H9 (cell line): ENCODE measurements at regions not wholly inside any gene's neighbourhood (a gene's known extent, or its start where the extent isn't known, plus 50 kb on each side); places are given as distances from the start of the nearest gene placed in this dataset.

Experiments
- DNase-seq: peaks from one replicate; pipeline ENCODE4 v3.0.0-alpha.2; 2017
- H2AFZ ChIP-seq: one replicate; pipeline ENCODE4 v1.6.1; 2013; ENCODE audit warnings: mild to moderate bottlenecking, low read length, control low read depth, moderate library complexity
- H2AK5ac ChIP-seq: 2 replicates; pipeline ENCODE4 v1.6.1; 2013; ENCODE audit warnings: low read length, control low read depth, mixed read lengths; ENCODE audit not compliant: insufficient read length
- H2BK120ac ChIP-seq: one replicate; pipeline ENCODE4 v1.6.1; 2013; ENCODE audit warnings: low read depth, mild to moderate bottlenecking, low read length, control low read depth, inconsistent platforms; ENCODE audit not compliant: poor library complexity, severe bottlenecking
- H2BK12ac ChIP-seq: 2 replicates; pipeline ENCODE4 v1.6.1; 2013; ENCODE audit warnings: low read length, control low read depth, mixed read lengths, low read depth; ENCODE audit not compliant: insufficient read length
- H2BK15ac ChIP-seq: 2 replicates; pipeline ENCODE4 v1.6.1; 2013; ENCODE audit warnings: low read depth, low read length, control low read depth
- H2BK20ac ChIP-seq: one replicate; pipeline ENCODE4 v1.6.1; 2013; ENCODE audit warnings: low read depth, mild to moderate bottlenecking, low read length, control low read depth, inconsistent platforms; ENCODE audit not compliant: poor library complexity, severe bottlenecking
- H2BK5ac ChIP-seq: 2 replicates; pipeline ENCODE4 v1.6.1; 2013; ENCODE audit warnings: low read length, control low read depth, mixed read lengths; ENCODE audit not compliant: insufficient read length
- H3K14ac ChIP-seq: 2 replicates; pipeline ENCODE4 v1.6.1; 2013; ENCODE audit warnings: low read length, control low read depth; ENCODE audit not compliant: insufficient read depth
- H3K18ac ChIP-seq: 2 replicates; pipeline ENCODE4 v1.6.1; 2013; ENCODE audit warnings: low read depth, mild to moderate bottlenecking, mixed read lengths, low read length, control low read depth; ENCODE audit not compliant: insufficient read length
- H3K23ac ChIP-seq: 2 replicates; pipeline ENCODE4 v1.6.1; 2013; ENCODE audit warnings: low read length, control low read depth, mixed read lengths, low read depth; ENCODE audit not compliant: insufficient read length
- H3K23me2 ChIP-seq: 2 replicates; pipeline ENCODE4 v1.6.1; 2013; ENCODE audit warnings: low read depth, mild to moderate bottlenecking, mixed read lengths, low read length, control low read depth; ENCODE audit not compliant: insufficient read length, poor library complexity, severe bottlenecking
- H3K27ac ChIP-seq: 2 replicates; pipeline ENCODE4 v1.5.1; 2013; ENCODE audit warnings: low read length, control low read depth, mixed read lengths, low read depth; ENCODE audit not compliant: insufficient read length
- H3K27me3 ChIP-seq: 2 replicates; pipeline ENCODE4 v1.6.1; 2013; ENCODE audit warnings: low read length, control low read depth, inconsistent platforms; ENCODE audit not compliant: insufficient read depth
- H3K4ac ChIP-seq: 2 replicates; pipeline ENCODE4 v1.6.1; 2013; ENCODE audit warnings: low read depth, mild to moderate bottlenecking, control low read depth, inconsistent platforms, low read length, moderate library complexity
- H3K4me1 ChIP-seq: 2 replicates; pipeline ENCODE4 v1.6.1; 2013; ENCODE audit warnings: low read length, control low read depth, inconsistent platforms; ENCODE audit not compliant: insufficient read depth
- H3K4me2 ChIP-seq: 2 replicates; pipeline ENCODE4 v1.6.1; 2013; ENCODE audit warnings: low read length, control low read depth, mixed read lengths; ENCODE audit not compliant: insufficient read length, insufficient read depth
- H3K56ac ChIP-seq: 2 replicates; pipeline ENCODE4 v1.6.1; 2013; ENCODE audit warnings: low read depth, mild to moderate bottlenecking, mixed read lengths, low read length, control low read depth; ENCODE audit not compliant: insufficient read length
- H3K79me1 ChIP-seq: 2 replicates; pipeline ENCODE4 v1.6.1; 2013; ENCODE audit warnings: low read depth, mild to moderate bottlenecking, moderate library complexity, low read length, control low read depth, inconsistent platforms; ENCODE audit not compliant: insufficient read depth, poor library complexity, severe bottlenecking
- H3K79me2 ChIP-seq: 2 replicates; pipeline ENCODE4 v1.6.1; 2013; ENCODE audit warnings: low read length, control low read depth, inconsistent platforms; ENCODE audit not compliant: insufficient read depth
- H3K9ac ChIP-seq: 2 replicates; pipeline ENCODE4 v1.6.1; 2013; ENCODE audit warnings: low read length, control low read depth, mixed read lengths; ENCODE audit not compliant: insufficient read length; ENCODE audit errors: extremely low read depth
- H3K9me3 ChIP-seq: one replicate; pipeline ENCODE4 v1.6.1; 2013; ENCODE audit warnings: low read depth, low read length, inconsistent platforms; ENCODE audit not compliant: control insufficient read depth
- H3T11ph ChIP-seq: one replicate; pipeline ENCODE4 v1.6.1; 2013; ENCODE audit warnings: mild to moderate bottlenecking, low read length, control low read depth, inconsistent platforms
- H4K20me1 ChIP-seq: one replicate; pipeline ENCODE4 v1.6.1; 2013; ENCODE audit not compliant: control insufficient read depth, insufficient read length, insufficient read depth
- H4K5ac ChIP-seq: 2 replicates; pipeline ENCODE4 v1.6.1; 2013; ENCODE audit warnings: low read depth, mild to moderate bottlenecking, mixed read lengths, low read length, control low read depth; ENCODE audit not compliant: insufficient read length
- H4K8ac ChIP-seq: replicated peaks from 2 replicates; pipeline ENCODE4 v1.6.1; 2013; ENCODE audit warnings: low read length, control low read depth, mixed read lengths, low read depth; ENCODE audit not compliant: insufficient read length
- H4K91ac ChIP-seq: 2 replicates; pipeline ENCODE4 v1.6.1; 2013; ENCODE audit warnings: low read depth, mild to moderate bottlenecking, moderate library complexity, mixed read lengths, low read length, control low read depth; ENCODE audit not compliant: insufficient read length
- H3K27ac Mint-ChIP-seq, 3 experiments: 2 replicates in 2 of 3; 3 replicates in 1 of 3; pipeline ENCODE4 v1.8.0; 2020 to 2021; ENCODE audit warnings: mixed read lengths in 3 of 3, mild to moderate bottlenecking in 1 of 3, moderate library complexity in 1 of 3
- H3K27me3 Mint-ChIP-seq: 2 replicates; pipeline ENCODE4 v1.8.0; 2021; ENCODE audit warnings: low read depth, mild to moderate bottlenecking, moderate library complexity, mixed read lengths
- H3K36me3 Mint-ChIP-seq, 3 experiments: 2 replicates in 2 of 3; 3 replicates in 1 of 3; pipeline ENCODE4 v1.8.0; 2020 to 2021; ENCODE audit warnings: low read depth in 3 of 3, mixed read lengths in 3 of 3; ENCODE audit not compliant: insufficient read depth in 1 of 3
- H3K4me1 Mint-ChIP-seq, 2 experiments: 2 replicates each; pipeline ENCODE4 v1.8.0; 2020; ENCODE audit warnings: mixed read lengths in 2 of 2
- H3K4me3 Mint-ChIP-seq, 2 experiments: 2 replicates in 1 of 2; 3 replicates in 1 of 2; pipeline ENCODE4 v1.8.0; 2020 to 2021; ENCODE audit warnings: mild to moderate bottlenecking in 2 of 2, mixed read lengths in 2 of 2, moderate library complexity in 1 of 2
- H3K9me3 Mint-ChIP-seq, 2 experiments: 2 replicates in 1 of 2; 3 replicates in 1 of 2; pipeline ENCODE4 v1.8.0; 2020; ENCODE audit warnings: mild to moderate bottlenecking in 2 of 2, mixed read lengths in 2 of 2, moderate library complexity in 1 of 2
- CTCF ChIP-seq: fragments of 200-600 bp; sonication (generic); conservative IDR thresholded peaks from 3 replicates; pipeline ENCODE4 v1.8.0; 2021; ENCODE audit warnings: antibody characterized with exemption, mild to moderate bottlenecking
- WGBS: extraction: QIAGEN DNeasy Blood & Tissue Kit; methylation state at CpG from one replicate; pipeline ENCODE4 v1.1.7; 2013; ENCODE audit warnings: missing lambda C conversion rate, low lambda C conversion rate, mixed read lengths; ENCODE audit not compliant: insufficient read length; ENCODE audit errors: extremely low coverage; 5-methylcytosine and 5-hydroxymethylcytosine counted together

- Mint-ChIP-seq H3K27me3 (peaks cover 3% of the 10 kb centered on the region; the same call in 1 of the 2 replicates), H3K4me3 (no peak overlapping the region), H3K36me3 (peaks cover 0 to 5% (median 2%) of the 10 kb centered on the region in 3 experiments; a peak in 5 of 7 replicates), H3K27ac (no peak overlapping the region), H3K4me1 (peaks cover 32 to 42% of the 10 kb centered on the region in 2 experiments), H3K9me3 (peaks cover 2 to 3% of the 10 kb centered on the region in 2 experiments; a peak in 3 of 5 replicates)
- Histone ChIP-seq H2BK20ac (no peak overlapping the region), H3K4ac (no peak overlapping the region), H3K9ac (no peak overlapping the region), H4K20me1 (no peaks in the 10 kb centered on the region), H3K18ac (no peak overlapping the region), H3K4me1 (peaks cover 5% of the 10 kb centered on the region; the same call in 1 of the 2 replicates), H2BK5ac (no peak overlapping the region), H4K5ac (no peak overlapping the region), H4K8ac (no peak overlapping the region), H3K27me3 (no peaks in the 10 kb centered on the region), H3K4me2 (no peak overlapping the region), H4K91ac (no peak overlapping the region), H2BK15ac (no peak overlapping the region), H2BK12ac (no peak overlapping the region), H3K23me2 (no peaks in the 10 kb centered on the region), H3T11ph (no peak overlapping the region), H2BK120ac (no peak overlapping the region), H3K27ac (no peak overlapping the region), H3K79me2 (no peaks in the 10 kb centered on the region), H3K79me1 (no peaks in the 10 kb centered on the region), H2AFZ (no peak overlapping the region), H2AK5ac (no peak overlapping the region), H3K23ac (no peak overlapping the region), H3K9me3 (no peaks in the 10 kb centered on the region), H3K56ac (no peak overlapping the region), H3K14ac (no peak overlapping the region)
- WGBS = no CpG with 5 or more reads among the region's 5 CpGs
- no peak for DNase-seq
- no peak for TF ChIP-seq CTCF
Observed at GRCh38 chr2:21452263-21452662, 328.5 kb downstream of the TDRD15 start.
